K562 (cell line): ENCODE measurements at regions not wholly inside any gene's neighbourhood (a gene's known extent, or its start where the extent isn't known, plus 50 kb on each side); places are given as distances from the start of the nearest gene placed in this dataset.

Experiments used
- CHD1 ChIP-seq: fragments of 200-600 bp; sonication (generic); IDR thresholded peaks from one replicate; pipeline ENCODE4 v1.6.1; 2012; ENCODE audit warnings: mild to moderate bottlenecking, moderate library complexity, low read length, inconsistent platforms
- DNMT1 ChIP-seq: fragments of 450-650 bp; IDR thresholded peaks from 2 replicates; pipeline ENCODE4 v1.6.1; 2016; ENCODE audit warnings: antibody characterized with exemption, mild to moderate bottlenecking
- ELF1 ChIP-seq: fragments of 200-800 bp; sonication (Bioruptor generic); IDR thresholded peaks from 2 replicates; pipeline ENCODE4 v1.6.1; 2016; ENCODE audit warnings: missing genetic modification characterization, missing compliant biosample characterization
- ETV5 ChIP-seq: sonication (generic); formaldehyde crosslinking; IDR thresholded peaks from 2 replicates; pipeline ENCODE4 v1.4.0; 2020; ENCODE audit warnings: low read depth, mild to moderate bottlenecking, missing genetic modification reagents
- EZH2 ChIP-seq: IDR thresholded peaks from 2 replicates; pipeline ENCODE4 v1.6.1; 2012; ENCODE audit warnings: low read depth, mild to moderate bottlenecking, inconsistent platforms, low read length, borderline replicate concordance
- POLR2A ChIP-seq: fragments of 450-650 bp; conservative IDR thresholded peaks from 2 replicates; pipeline ENCODE4 v1.6.1; 2016
- ZNF165 ChIP-seq: fragments of 250-450 bp; sonication (Bioruptor Pico); IDR thresholded peaks from 2 replicates; pipeline ENCODE4 v1.4.0; 2020; ENCODE audit warnings: borderline replicate concordance
- TF ChIP-seq, protein P1 (sequence below): sonication (generic); formaldehyde crosslinking; IDR thresholded peaks from 2 replicates; pipeline ENCODE4 v1.8.0; 2022; ENCODE audit warnings: mild to moderate bottlenecking, missing genetic modification reagents
- TF ChIP-seq, protein P2 (sequence below): sonication (generic); formaldehyde crosslinking; IDR thresholded peaks from 2 replicates; pipeline ENCODE4 v1.8.0; 2022; ENCODE audit warnings: mild to moderate bottlenecking, low read depth, missing genetic modification reagents
- TF ChIP-seq, protein P3 (sequence below): fragments of 450-650 bp; IDR thresholded peaks from 2 replicates; pipeline ENCODE4 v1.6.1; 2016; ENCODE audit warnings: borderline replicate concordance

DNA sequence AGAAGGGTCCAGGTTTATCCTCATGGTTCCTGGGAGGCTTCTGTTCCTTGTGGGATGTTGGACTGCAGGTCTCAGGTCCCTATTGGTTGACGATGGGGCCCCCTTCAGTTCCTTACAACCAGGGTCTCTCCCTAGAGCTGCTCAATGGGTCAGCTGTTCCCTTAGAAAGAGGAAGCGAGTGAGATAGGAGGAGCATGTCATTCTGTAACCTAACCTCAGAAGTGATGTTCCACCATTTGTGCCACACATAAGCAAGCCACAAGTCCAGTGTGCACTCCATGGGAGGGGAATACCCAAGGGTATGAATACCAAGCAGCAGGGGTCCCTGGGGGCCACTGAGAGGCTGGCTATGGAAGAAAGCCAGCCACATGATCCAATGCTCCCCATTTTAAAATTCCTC lies 192.7 kb downstream of the GATA3 start:
- TF ChIP-seq POLR2A: no peak
- no peak for TF ChIP-seq ZNF165 (CRISPR knock-in tag)
- TF ChIP-seq, protein P1, sequence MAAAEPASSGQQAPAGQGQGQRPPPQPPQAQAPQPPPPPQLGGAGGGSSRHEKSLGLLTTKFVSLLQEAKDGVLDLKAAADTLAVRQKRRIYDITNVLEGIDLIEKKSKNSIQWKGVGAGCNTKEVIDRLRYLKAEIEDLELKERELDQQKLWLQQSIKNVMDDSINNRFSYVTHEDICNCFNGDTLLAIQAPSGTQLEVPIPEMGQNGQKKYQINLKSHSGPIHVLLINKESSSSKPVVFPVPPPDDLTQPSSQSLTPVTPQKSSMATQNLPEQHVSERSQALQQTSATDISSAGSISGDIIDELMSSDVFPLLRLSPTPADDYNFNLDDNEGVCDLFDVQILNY (CRISPR knock-in tag): no peak
- TF ChIP-seq ETV5 (CRISPR knock-in tag): no peak
- TF ChIP-seq EZH2: no peak
- TF ChIP-seq DNMT1: no peak
- TF ChIP-seq, protein P2, sequence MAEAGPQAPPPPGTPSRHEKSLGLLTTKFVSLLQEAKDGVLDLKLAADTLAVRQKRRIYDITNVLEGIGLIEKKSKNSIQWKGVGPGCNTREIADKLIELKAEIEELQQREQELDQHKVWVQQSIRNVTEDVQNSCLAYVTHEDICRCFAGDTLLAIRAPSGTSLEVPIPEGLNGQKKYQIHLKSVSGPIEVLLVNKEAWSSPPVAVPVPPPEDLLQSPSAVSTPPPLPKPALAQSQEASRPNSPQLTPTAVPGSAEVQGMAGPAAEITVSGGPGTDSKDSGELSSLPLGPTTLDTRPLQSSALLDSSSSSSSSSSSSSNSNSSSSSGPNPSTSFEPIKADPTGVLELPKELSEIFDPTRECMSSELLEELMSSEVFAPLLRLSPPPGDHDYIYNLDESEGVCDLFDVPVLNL (CRISPR knock-in tag): no peak
- TF ChIP-seq ELF1 (tag): no peak
- TF ChIP-seq, protein P3, sequence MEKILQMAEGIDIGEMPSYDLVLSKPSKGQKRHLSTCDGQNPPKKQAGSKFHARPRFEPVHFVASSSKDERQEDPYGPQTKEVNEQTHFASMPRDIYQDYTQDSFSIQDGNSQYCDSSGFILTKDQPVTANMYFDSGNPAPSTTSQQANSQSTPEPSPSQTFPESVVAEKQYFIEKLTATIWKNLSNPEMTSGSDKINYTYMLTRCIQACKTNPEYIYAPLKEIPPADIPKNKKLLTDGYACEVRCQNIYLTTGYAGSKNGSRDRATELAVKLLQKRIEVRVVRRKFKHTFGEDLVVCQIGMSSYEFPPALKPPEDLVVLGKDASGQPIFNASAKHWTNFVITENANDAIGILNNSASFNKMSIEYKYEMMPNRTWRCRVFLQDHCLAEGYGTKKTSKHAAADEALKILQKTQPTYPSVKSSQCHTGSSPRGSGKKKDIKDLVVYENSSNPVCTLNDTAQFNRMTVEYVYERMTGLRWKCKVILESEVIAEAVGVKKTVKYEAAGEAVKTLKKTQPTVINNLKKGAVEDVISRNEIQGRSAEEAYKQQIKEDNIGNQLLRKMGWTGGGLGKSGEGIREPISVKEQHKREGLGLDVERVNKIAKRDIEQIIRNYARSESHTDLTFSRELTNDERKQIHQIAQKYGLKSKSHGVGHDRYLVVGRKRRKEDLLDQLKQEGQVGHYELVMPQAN: no peak
- no peak for TF ChIP-seq CHD1
